HG02981 (cell line): ENCODE measurements at regions not wholly inside any gene's neighbourhood (a gene's known extent, or its start where the extent isn't known, plus 50 kb on each side); places are given as distances from the start of the nearest gene placed in this dataset.
A peak's percentile ranks its signal among the peaks of the same experiment; 100 is the strongest.

Source experiments
- ATAC-seq: cut with Tn5 transposase; IDR thresholded peaks from one replicate; pipeline ENCODE4 v1.9.1; 2021; ENCODE audit warnings: mild to moderate bottlenecking, moderate library complexity; ENCODE audit not compliant: unreplicated experiment

DNA sequence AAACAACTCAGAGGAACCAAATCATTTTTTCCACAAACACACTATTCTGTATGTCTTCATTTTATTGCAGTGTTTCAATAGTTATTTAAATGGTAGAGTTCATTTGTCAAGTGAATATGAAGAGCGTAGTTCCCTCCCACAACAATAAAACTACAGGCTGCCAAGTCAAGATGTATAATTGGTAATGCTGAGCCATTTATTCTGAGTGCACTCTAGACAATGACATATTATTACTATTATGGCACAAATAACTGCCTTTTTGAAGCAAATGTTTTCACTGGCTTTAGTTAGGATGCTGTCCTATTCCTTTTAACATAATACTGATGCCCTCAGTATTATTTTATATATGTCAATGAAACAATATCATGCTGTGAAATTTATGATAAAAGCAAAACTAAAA lies 102.7 kb upstream of the PCDH15 start:
- ATAC-seq: no peak

GRCh38 chr10:54900584-54900983 lies 99.6 kb upstream of the PCDH15 start:
- ATAC-seq: peak; percentile 72

DNA sequence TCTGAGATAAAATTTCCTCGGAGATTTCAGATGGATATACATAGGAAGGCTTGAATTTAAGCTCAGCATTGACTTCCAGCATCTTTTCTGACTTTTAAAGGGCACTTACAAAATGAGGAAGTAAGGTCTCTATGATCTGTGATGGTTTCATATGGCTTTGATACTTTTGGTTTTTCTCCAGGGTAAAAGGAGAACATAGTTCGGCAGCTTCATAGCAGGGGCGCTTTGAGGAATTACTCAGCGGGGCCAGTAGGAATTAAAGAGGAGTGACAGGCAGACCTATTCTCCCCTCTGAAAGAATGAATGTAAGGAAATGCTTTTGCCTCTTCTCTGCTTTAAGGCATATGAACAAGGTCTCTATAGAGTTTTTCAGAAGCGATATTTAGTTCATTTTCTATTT lies 80.0 kb upstream of the PCDH15 start:
- ATAC-seq: no peak

GRCh38 chr10:54869022-54869421 lies 68.0 kb upstream of the PCDH15 start:
- no peak for ATAC-seq

DNA sequence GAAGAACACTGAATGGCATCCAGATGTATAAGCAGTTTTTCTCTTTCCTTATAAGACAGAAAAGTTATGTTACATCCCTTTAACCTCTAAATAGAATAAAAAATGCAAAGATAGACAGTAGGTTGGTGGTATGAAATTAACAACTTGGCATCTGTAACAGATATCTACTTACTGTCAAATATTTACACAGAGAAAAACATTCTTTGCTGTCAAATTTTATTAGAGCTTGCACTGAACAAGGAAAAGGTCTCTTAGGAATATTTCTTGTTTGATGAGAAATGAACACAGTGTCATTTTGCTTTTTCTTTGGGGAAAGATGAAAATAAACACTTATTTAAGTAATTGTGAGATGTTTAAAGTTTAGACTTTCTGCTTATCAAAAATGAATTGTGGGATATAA lies 65.6 kb upstream of the PCDH15 start:
- no peak for ATAC-seq

DNA sequence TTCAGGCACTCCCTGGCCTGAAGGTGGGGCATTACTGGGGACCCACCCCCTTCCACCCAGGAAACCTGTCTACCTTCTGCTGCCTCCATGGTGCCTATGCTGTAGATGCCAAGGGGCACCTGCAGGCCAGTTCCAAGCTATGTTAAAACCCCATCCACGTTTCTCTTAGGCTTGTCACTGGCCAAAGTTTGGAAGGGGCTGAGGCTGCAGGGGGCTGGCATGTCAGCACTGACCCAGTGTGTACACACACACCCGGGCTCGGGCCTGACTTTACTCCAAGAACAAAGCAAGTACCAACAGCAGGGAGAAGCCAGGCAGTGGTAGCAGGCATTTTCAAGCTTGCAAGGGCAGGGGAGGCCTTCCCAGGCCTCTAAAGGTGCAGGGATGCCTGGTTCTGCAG lies 53.8 kb upstream of the PCDH15 start:
- no peak for ATAC-seq

GRCh38 chr10:54854389-54854788 lies 53.4 kb upstream of the PCDH15 start:
- ATAC-seq: no peak

- no peak for ATAC-seq
These were observed 52.9 kb upstream of the PCDH15 start for GRCh38 chr10:54853883-54854282.
